ENCODE measurements at regions not wholly inside any gene's neighbourhood (a gene's known extent, or its start where the extent isn't known, plus 50 kb on each side); places are given as distances from the start of the nearest gene placed in this dataset.

DNA sequence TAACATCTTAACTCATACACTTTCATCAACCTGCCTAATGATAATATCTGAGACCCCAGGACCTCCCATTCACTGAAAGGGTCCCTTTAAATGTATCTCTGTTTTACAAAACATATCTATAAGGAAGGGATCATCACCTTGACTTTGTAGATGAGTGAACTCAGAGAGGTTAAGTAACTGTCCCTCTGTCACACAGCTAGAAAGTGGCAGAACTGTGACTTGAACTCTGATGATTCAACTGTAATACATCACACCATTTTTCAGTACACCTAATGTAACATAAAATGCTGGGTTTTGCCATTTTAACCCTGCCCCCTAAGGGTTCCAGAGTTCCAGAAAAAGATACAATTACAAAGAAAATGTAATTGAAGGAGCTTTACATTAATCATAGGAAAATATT is 234.6 kb downstream of the ZEB2 start:
- no peak for TF ChIP-seq POLR2A (IDR thresholded peaks at IDR 0.05; ENCODE audit: low read length)
- no peak for TF ChIP-seq GATA1 (IDR thresholded peaks at IDR 0.05; ENCODE audit: low read depth, low read length)

Measured in erythroblast (primary cell).